Neural cell (in vitro differentiated cells): ENCODE measurements at regions not wholly inside any gene's neighbourhood (a gene's known extent, or its start where the extent isn't known, plus 50 kb on each side); places are given as distances from the start of the nearest gene placed in this dataset.

Experiments used
- H2AFZ ChIP-seq: fragments of 200-600, 300-800 bp; sonication (generic), shearing (Covaris generic); 2 replicates; pipeline ENCODE4 v1.6.0; 2014; ENCODE audit warnings: low read depth, mild to moderate bottlenecking, antibody characterized with exemption, low read length, moderate library complexity
- H3F3A ChIP-seq: fragments of 200-600 bp; shearing (Covaris generic); 2 replicates; pipeline ENCODE4 v1.6.1; 2016; ENCODE audit warnings: mild to moderate bottlenecking, moderate library complexity, mixed read lengths, antibody characterized with exemption, low read length; ENCODE audit not compliant: insufficient read depth, poor library complexity, severe bottlenecking
- H3K27ac ChIP-seq: fragments of 200-600, 300-800 bp; sonication (generic), shearing (Covaris generic); 2 replicates; pipeline ENCODE4 v1.5.1; 2014; ENCODE audit warnings: mild to moderate bottlenecking, low read length, moderate library complexity
- H3K27me3 ChIP-seq: fragments of 300-800, 200-600 bp; sonication (generic), shearing (Covaris generic); 2 replicates; pipeline ENCODE4 v1.6.0; 2014; ENCODE audit warnings: mild to moderate bottlenecking, low read depth, low read length, moderate library complexity; ENCODE audit not compliant: insufficient read depth
- H3K36me3 ChIP-seq: fragments of 300-800, 200-600 bp; sonication (generic), shearing (Covaris generic); 2 replicates; pipeline ENCODE4 v1.5.1; 2014; ENCODE audit warnings: mild to moderate bottlenecking, antibody characterized with exemption, low read length, moderate library complexity; ENCODE audit not compliant: insufficient read depth
- H3K4me2 ChIP-seq: fragments of 300-800, 200-600 bp; sonication (generic), shearing (Covaris generic); 2 replicates; pipeline ENCODE4 v1.6.0; 2014; ENCODE audit warnings: mild to moderate bottlenecking, low read length
- H3K4me3 ChIP-seq: fragments of 300-800, 200-600 bp; sonication (generic), shearing (Covaris generic); 2 replicates; pipeline ENCODE4 v1.5.1; 2014; ENCODE audit warnings: mild to moderate bottlenecking, low read length, moderate library complexity
- H3K79me2 ChIP-seq: fragments of 200-600 bp; shearing (Covaris generic); replicated peaks from 2 replicates; pipeline ENCODE4 v1.6.0; 2014; ENCODE audit warnings: mild to moderate bottlenecking, low read length, moderate library complexity; ENCODE audit not compliant: insufficient read depth
- H3K9ac ChIP-seq: fragments of 300-800, 200-600 bp; sonication (generic), shearing (Covaris generic); 2 replicates; pipeline ENCODE4 v1.6.1; 2016; ENCODE audit warnings: mild to moderate bottlenecking, low read length, mixed read lengths
- H3K9me2 ChIP-seq: fragments of 200-600 bp; shearing (Covaris generic); 2 replicates; pipeline ENCODE4 v1.6.1; 2016; ENCODE audit warnings: mild to moderate bottlenecking, low read length, mixed read lengths; ENCODE audit not compliant: insufficient read depth
- H3K9me3 ChIP-seq: fragments of 200-600, 300-800 bp; sonication (generic), shearing (Covaris generic); 2 replicates; pipeline ENCODE4 v1.6.1; 2016; ENCODE audit warnings: mild to moderate bottlenecking, mixed run types, low read length, moderate library complexity, mixed read lengths
- H4K20me1 ChIP-seq: fragments of 200-600 bp; shearing (Covaris generic); 2 replicates; pipeline ENCODE4 v1.6.1; 2016; ENCODE audit warnings: mild to moderate bottlenecking, mixed run types; ENCODE audit not compliant: insufficient read depth
- CTCF ChIP-seq: fragments of 450-650 bp; IDR thresholded peaks from 2 replicates; pipeline ENCODE4 v1.5.1; 2014; ENCODE audit warnings: antibody characterized with exemption, mild to moderate bottlenecking, moderate library complexity; ENCODE audit not compliant: poor library complexity, severe bottlenecking
- EP300 ChIP-seq: fragments of 450-650 bp; conservative IDR thresholded peaks from 2 replicates; pipeline ENCODE4 v1.6.1; 2014; ENCODE audit warnings: antibody characterized with exemption, mild to moderate bottlenecking, moderate library complexity; ENCODE audit not compliant: poor library complexity, severe bottlenecking
- EZH2 ChIP-seq: fragments of 200-600, 300-800 bp; shearing (Covaris generic), sonication (generic); IDR thresholded peaks from 2 replicates; pipeline ENCODE4 v1.6.1; 2014; ENCODE audit warnings: antibody characterized with exemption, low read length, borderline replicate concordance, mild to moderate bottlenecking; ENCODE audit not compliant: insufficient read depth, poor library complexity, severe bottlenecking
- MXI1 ChIP-seq: fragments of 450-650 bp; conservative IDR thresholded peaks from 2 replicates; pipeline ENCODE4 v1.6.1; 2014; ENCODE audit warnings: antibody characterized with exemption, mild to moderate bottlenecking; ENCODE audit not compliant: poor library complexity, severe bottlenecking
- POLR2AphosphoS5 ChIP-seq: IDR thresholded peaks from 2 replicates; pipeline ENCODE4 v1.6.1; 2012
- RAD21 ChIP-seq: fragments of 450-650 bp; conservative IDR thresholded peaks from 2 replicates; pipeline ENCODE4 v1.6.1; 2014; ENCODE audit warnings: antibody characterized with exemption, mild to moderate bottlenecking, moderate library complexity
- REST ChIP-seq: IDR thresholded peaks from 2 replicates; pipeline ENCODE4 v1.6.1; 2012; ENCODE audit warnings: borderline replicate concordance
- SMC3 ChIP-seq: fragments of 450-650 bp; conservative IDR thresholded peaks from 2 replicates; pipeline ENCODE4 v1.6.1; 2014; ENCODE audit warnings: antibody characterized with exemption, mild to moderate bottlenecking, moderate library complexity; ENCODE audit not compliant: poor library complexity
- TAF1 ChIP-seq: IDR thresholded peaks from 2 replicates; pipeline ENCODE4 v1.6.1; 2012; ENCODE audit warnings: low read depth

- Histone ChIP-seq H3K79me2 (no peaks in the 10 kb centered on the region), H3K27ac (no peak overlapping the region), H3K4me2 (no peak overlapping the region), H4K20me1 (no peaks in the 10 kb centered on the region), H2AFZ (no peak overlapping the region), H3K9me3 (no peaks in the 10 kb centered on the region), H3K36me3 (no peaks in the 10 kb centered on the region), H3K9ac (no peak overlapping the region), H3K4me3 (no peak overlapping the region), H3K9me2 (no peaks in the 10 kb centered on the region), H3K27me3 (no peaks in the 10 kb centered on the region), H3F3A (no peaks in the 10 kb centered on the region)
- TF ChIP-seq CTCF: no peak
- TF ChIP-seq TAF1: no peak
- TF ChIP-seq EP300: no peak
- TF ChIP-seq SMC3: no peak
- no peak for TF ChIP-seq REST
- TF ChIP-seq EZH2: no peak
- no peak for TF ChIP-seq MXI1
- no peak for TF ChIP-seq RAD21
- TF ChIP-seq POLR2AphosphoS5: no peak
Observed at GRCh38 chr6:144347448-144347759, 62.3 kb downstream of the UTRN start.

- Histone ChIP-seq H3K4me3 (no peak overlapping the region), H3K9me3 (no peaks in the 10 kb centered on the region), H3F3A (no peaks in the 10 kb centered on the region), H4K20me1 (no peaks in the 10 kb centered on the region), H3K79me2 (no peaks in the 10 kb centered on the region), H3K9ac (no peak overlapping the region), H2AFZ (no peak overlapping the region), H3K4me2 (no peak overlapping the region), H3K9me2 (no peaks in the 10 kb centered on the region), H3K27ac (no peak overlapping the region), H3K36me3 (no peaks in the 10 kb centered on the region), H3K27me3 (no peaks in the 10 kb centered on the region)
- TF ChIP-seq RAD21 (no peak), CTCF (no peak), POLR2AphosphoS5 (no peak), MXI1 (no peak), EP300 (no peak)
Observed at GRCh38 chr6:144347933-144348332, 62.8 kb downstream of the UTRN start.
